KMS-11 (cell line): ENCODE measurements at regions not wholly inside any gene's neighbourhood (a gene's known extent, or its start where the extent isn't known, plus 50 kb on each side); places are given as distances from the start of the nearest gene placed in this dataset.

Experiments used
- H2AFZ ChIP-seq: fragments of 200-600 bp; sonication (generic); 2 replicates; pipeline ENCODE4 v1.6.1; 2016; ENCODE audit warnings: antibody characterized with exemption, mixed run types, low read depth
- H3K27ac ChIP-seq: fragments of 200-600 bp; sonication (generic); 2 replicates; pipeline ENCODE4 v1.6.1; 2016; ENCODE audit warnings: mild to moderate bottlenecking, mixed run types
- H3K27me3 ChIP-seq: fragments of 200-600 bp; sonication (generic); 2 replicates; pipeline ENCODE4 v1.6.1; 2017; ENCODE audit warnings: mild to moderate bottlenecking, low read depth, mixed run types, moderate library complexity; ENCODE audit not compliant: insufficient read depth
- H3K36me3 ChIP-seq: fragments of 200-600 bp; sonication (generic); 2 replicates; pipeline ENCODE4 v1.6.1; 2017; ENCODE audit warnings: mild to moderate bottlenecking, mixed run types; ENCODE audit not compliant: insufficient read depth
- H3K4me1 ChIP-seq: fragments of 200-600 bp; sonication (generic); 2 replicates; pipeline ENCODE4 v1.6.1; 2016; ENCODE audit warnings: mild to moderate bottlenecking, low read depth, mixed run types; ENCODE audit not compliant: poor library complexity, severe bottlenecking
- H3K4me2 ChIP-seq: fragments of 200-600 bp; sonication (generic); 2 replicates; pipeline ENCODE4 v1.7.0; 2016; ENCODE audit warnings: mild to moderate bottlenecking, mixed run types
- H3K4me3 ChIP-seq: fragments of 200-600 bp; sonication (generic); IDR thresholded peaks from 2 replicates; pipeline ENCODE4 v1.6.1; 2017; ENCODE audit warnings: low read depth, low read length, mixed read lengths; ENCODE audit not compliant: insufficient read depth
- H3K79me2 ChIP-seq: fragments of 200-600 bp; sonication (generic); 2 replicates; pipeline ENCODE4 v1.6.1; 2016; ENCODE audit warnings: low read depth, mixed run types; ENCODE audit not compliant: insufficient read depth
- H3K9ac ChIP-seq: fragments of 200-600 bp; sonication (generic); 2 replicates; pipeline ENCODE4 v1.6.1; 2016; ENCODE audit warnings: mild to moderate bottlenecking, mixed run types
- H4K20me1 ChIP-seq: fragments of 200-600 bp; sonication (generic); 2 replicates; pipeline ENCODE4 v1.6.1; 2016; ENCODE audit warnings: mild to moderate bottlenecking, mixed run types; ENCODE audit not compliant: insufficient read depth
- CTCF ChIP-seq: fragments of 200-600 bp; sonication (generic); conservative IDR thresholded peaks from 2 replicates; pipeline ENCODE4 v1.6.1; 2017; ENCODE audit warnings: low read depth, mild to moderate bottlenecking, antibody characterized with exemption, low read length, moderate library complexity, mixed read lengths

GRCh38 chr14:38799671-38800070 lies 303.4 kb downstream of the SEC23A start:
- Histone ChIP-seq H2AFZ (no peak overlapping the region), H3K4me3 (no peak overlapping the region), H3K27ac (no peak overlapping the region), H3K4me1 (no peaks in the 10 kb centered on the region), H3K27me3 (no peaks in the 10 kb centered on the region), H3K36me3 (no peaks in the 10 kb centered on the region), H3K9ac (no peak overlapping the region), H4K20me1 (no peaks in the 10 kb centered on the region), H3K4me2 (no peak overlapping the region), H3K79me2 (no peaks in the 10 kb centered on the region)
- no peak for TF ChIP-seq CTCF

- H3K4me1 ChIP-seq = no peaks in the 10 kb centered on the region
- H3K9ac ChIP-seq = no peak overlapping the region
- no peak overlapping the region for H3K4me2 ChIP-seq
- no peaks in the 10 kb centered on the region for H4K20me1 ChIP-seq
- no peaks in the 10 kb centered on the region for H3K36me3 ChIP-seq
- no peak overlapping the region for H2AFZ ChIP-seq
- no peaks in the 10 kb centered on the region for H3K27me3 ChIP-seq
- no peak overlapping the region for H3K27ac ChIP-seq
- no peaks in the 10 kb centered on the region for H3K79me2 ChIP-seq
- H3K4me3 ChIP-seq = no peak overlapping the region
- no peak for TF ChIP-seq CTCF
Observed at GRCh38 chr14:38794677-38795076, 308.4 kb downstream of the SEC23A start.

GRCh38 chr14:38791862-38792261 lies 311.2 kb downstream of the SEC23A start:
- H3K36me3 ChIP-seq = no peaks in the 10 kb centered on the region
- H3K4me1 ChIP-seq = no peaks in the 10 kb centered on the region
- no peak overlapping the region for H3K27ac ChIP-seq
- H4K20me1 ChIP-seq = no peaks in the 10 kb centered on the region
- no peaks in the 10 kb centered on the region for H3K27me3 ChIP-seq
- TF ChIP-seq CTCF = no peak
- no peaks in the 10 kb centered on the region for H3K79me2 ChIP-seq
- H3K9ac ChIP-seq = no peak overlapping the region
- no peak overlapping the region for H3K4me2 ChIP-seq
- H2AFZ ChIP-seq = no peak overlapping the region
- no peak overlapping the region for H3K4me3 ChIP-seq

GRCh38 chr14:38790916-38791315 lies 312.1 kb downstream of the SEC23A start:
- Histone ChIP-seq H2AFZ (no peak overlapping the region), H4K20me1 (no peaks in the 10 kb centered on the region), H3K36me3 (no peaks in the 10 kb centered on the region), H3K27ac (no peak overlapping the region), H3K27me3 (no peaks in the 10 kb centered on the region), H3K79me2 (no peaks in the 10 kb centered on the region), H3K4me1 (no peaks in the 10 kb centered on the region), H3K4me2 (no peak overlapping the region), H3K9ac (no peak overlapping the region), H3K4me3 (no peak overlapping the region)
- no peak for TF ChIP-seq CTCF

- no peak overlapping the region for H3K9ac ChIP-seq
- H3K27ac ChIP-seq = no peak overlapping the region
- H3K36me3 ChIP-seq = no peaks in the 10 kb centered on the region
- no peaks in the 10 kb centered on the region for H4K20me1 ChIP-seq
- no peak overlapping the region for H3K4me3 ChIP-seq
- H2AFZ ChIP-seq = no peak overlapping the region
- no peaks in the 10 kb centered on the region for H3K4me1 ChIP-seq
- no peak overlapping the region for H3K4me2 ChIP-seq
- H3K27me3 ChIP-seq = no peaks in the 10 kb centered on the region
- H3K79me2 ChIP-seq = no peaks in the 10 kb centered on the region
- TF ChIP-seq CTCF = no peak
Observed at GRCh38 chr14:38789805-38790204, 313.2 kb downstream of the SEC23A start.
